Testis (tissue), 2 donors: ENCODE measurements at regions not wholly inside any gene's neighbourhood (a gene's known extent, or its start where the extent isn't known, plus 50 kb on each side); places are given as distances from the start of the nearest gene placed in this dataset.

ENCODE experiments used
- POLR2A ChIP-seq: fragments of 450-650 bp; IDR thresholded peaks from one replicate; pipeline ENCODE4 v1.6.1; 2017; ENCODE audit warnings: antibody characterized with exemption, mild to moderate bottlenecking, moderate library complexity
- TF ChIP-seq, protein P1 (sequence below), 3 experiments: fragments of 450-650 bp in 2 of 3; fragments of 200-600 bp in 1 of 3; sonication (generic) in 1 of 3; IDR thresholded peaks; one replicate each; pipeline ENCODE4 v1.5.1; 2016 to 2019; ENCODE audit warnings: antibody characterized with exemption in 3 of 3, mild to moderate bottlenecking in 2 of 3, moderate library complexity in 1 of 3

DNA sequence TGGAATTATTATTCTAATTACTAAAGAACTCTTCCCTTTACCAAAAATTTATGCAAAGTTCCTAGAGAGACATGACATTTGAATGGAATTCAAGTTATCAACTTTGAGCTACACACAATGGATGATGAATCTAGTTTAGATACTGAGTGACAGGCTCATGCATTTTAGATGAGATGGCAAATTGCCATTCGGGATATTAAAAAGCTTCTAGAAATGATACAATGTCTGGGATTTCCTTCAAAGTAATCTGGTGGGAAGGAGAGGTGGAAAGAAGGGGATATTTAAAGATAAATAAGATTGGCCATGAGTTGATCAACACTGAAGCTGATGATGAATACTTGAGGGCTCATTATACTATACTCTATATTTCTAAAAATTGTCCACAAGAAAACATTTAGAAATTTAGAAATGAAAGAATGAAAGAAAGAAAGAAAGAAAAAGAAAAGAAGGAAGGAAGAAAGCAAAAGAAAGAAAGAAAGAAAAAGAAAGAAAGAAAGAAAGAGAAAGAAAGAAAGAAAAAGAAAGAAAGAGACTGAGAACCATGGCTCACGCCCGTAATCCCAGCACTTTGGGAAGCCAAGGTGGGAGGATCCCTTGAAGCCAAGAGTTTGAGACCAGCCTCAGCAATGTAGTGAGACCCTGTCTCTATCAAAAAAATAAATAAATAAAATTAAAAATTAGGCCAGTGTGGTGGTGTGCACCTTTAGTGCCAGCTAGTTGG is 62.6 kb upstream of the NEDD4L start:
- TF ChIP-seq, protein P1, sequence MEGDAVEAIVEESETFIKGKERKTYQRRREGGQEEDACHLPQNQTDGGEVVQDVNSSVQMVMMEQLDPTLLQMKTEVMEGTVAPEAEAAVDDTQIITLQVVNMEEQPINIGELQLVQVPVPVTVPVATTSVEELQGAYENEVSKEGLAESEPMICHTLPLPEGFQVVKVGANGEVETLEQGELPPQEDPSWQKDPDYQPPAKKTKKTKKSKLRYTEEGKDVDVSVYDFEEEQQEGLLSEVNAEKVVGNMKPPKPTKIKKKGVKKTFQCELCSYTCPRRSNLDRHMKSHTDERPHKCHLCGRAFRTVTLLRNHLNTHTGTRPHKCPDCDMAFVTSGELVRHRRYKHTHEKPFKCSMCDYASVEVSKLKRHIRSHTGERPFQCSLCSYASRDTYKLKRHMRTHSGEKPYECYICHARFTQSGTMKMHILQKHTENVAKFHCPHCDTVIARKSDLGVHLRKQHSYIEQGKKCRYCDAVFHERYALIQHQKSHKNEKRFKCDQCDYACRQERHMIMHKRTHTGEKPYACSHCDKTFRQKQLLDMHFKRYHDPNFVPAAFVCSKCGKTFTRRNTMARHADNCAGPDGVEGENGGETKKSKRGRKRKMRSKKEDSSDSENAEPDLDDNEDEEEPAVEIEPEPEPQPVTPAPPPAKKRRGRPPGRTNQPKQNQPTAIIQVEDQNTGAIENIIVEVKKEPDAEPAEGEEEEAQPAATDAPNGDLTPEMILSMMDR (IDR thresholded peaks at IDR 0.05): no peak
- no peak for TF ChIP-seq POLR2A
